Right cardiac atrium (tissue), 5 donors: ENCODE measurements at regions not wholly inside any gene's neighbourhood (a gene's known extent, or its start where the extent isn't known, plus 50 kb on each side); places are given as distances from the start of the nearest gene placed in this dataset.

ENCODE experiments used
- ATAC-seq, 2 donors: fragments of 200-7000 bp; cut with Tn5 transposase; one replicate each; pipeline versions ENCODE4 v1.8.0 to v1.9.1; 2020; ENCODE audit warnings: moderate library complexity in 2 of 2, mild to moderate bottlenecking in 1 of 2
- DNase-seq, 3 donors: peaks; one replicate each; pipeline ENCODE4 v3.0.0-alpha.2; 2020
- H3K27ac ChIP-seq: one replicate; pipeline ENCODE4 v1.5.1; 2013; ENCODE audit warnings: mild to moderate bottlenecking, low read length, control low read depth, moderate library complexity
- H3K27me3 ChIP-seq: one replicate; pipeline ENCODE4 v1.6.1; 2013; ENCODE audit not compliant: control insufficient read depth, insufficient read depth
- H3K4me1 ChIP-seq: one replicate; pipeline ENCODE4 v1.6.1; 2013; ENCODE audit warnings: low read length; ENCODE audit not compliant: control insufficient read depth, insufficient read depth
- H3K4me3 ChIP-seq: one replicate; pipeline ENCODE4 v1.5.1; 2013; ENCODE audit warnings: low read length, control low read depth
- H3K9me3 ChIP-seq: one replicate; pipeline ENCODE4 v1.6.1; 2013; ENCODE audit warnings: low read length; ENCODE audit not compliant: control insufficient read depth
- WGBS: extraction: QIAGEN DNeasy Blood & Tissue Kit; methylation state at CpG from one replicate; pipeline ENCODE4 v1.1.7; 2013; 5-methylcytosine and 5-hydroxymethylcytosine counted together
- intact Hi-C, 4 donors: fragments of 100-400 bp; cut with DNase I; formaldehyde crosslinking; loops; one replicate each; pipeline versions ENCODE4 v1.11.0 to v1.14.0; 2022 to 2023
- microRNA-seq, 2 donors: library from miRNA; unstranded; fragments of <30 nt; microRNA quantifications; one replicate each; pipeline ENCODE4 v1.2.0, GENCODE V29; 2020 to 2021
- donor health status: healthy with polysubstance abuse.
- donor health status: DM: no; HTN: yes; CAD: no.
- donor health status: DM: no; HTN: no; CAD: no.
- donor health status: DM: no; HTN: yes; CAD: no; lungs with severe emphysema.
- donor health status: DM: yes; HTN: yes; CAD: no.

- Histone ChIP-seq H3K27me3 (no peaks in the 10 kb centered on the region), H3K4me3 (no peak overlapping the region), H3K27ac (no peak overlapping the region), H3K9me3 (no peaks in the 10 kb centered on the region), H3K4me1 (no peaks in the 10 kb centered on the region)
- 70% methylated on average over 6 of the region's 6 CpGs for WGBS
- no peak for ATAC-seq
- no peak for DNase-seq
- intact Hi-C loops: no loop called here
Measured at GRCh38 chr2:6789559-6790138, 76.1 kb downstream of the CMPK2 start.

GRCh38 chr2:6791682-6792081, 74.0 kb downstream of the CMPK2 start:
- intact Hi-C loops: no loop called here
- ATAC-seq: no peak
- DNase-seq: no peak
- Histone ChIP-seq H3K27ac (no peak overlapping the region), H3K4me3 (no peak overlapping the region), H3K27me3 (no peaks in the 10 kb centered on the region), H3K4me1 (no peaks in the 10 kb centered on the region), H3K9me3 (no peaks in the 10 kb centered on the region)
- WGBS: 82% methylated on average over 4 of the region's 4 CpGs

- 91% methylated on average over 5 of the region's 5 CpGs for WGBS
- H3K4me3 ChIP-seq: no peak overlapping the region
- no peaks in the 10 kb centered on the region for H3K27me3 ChIP-seq
- H3K9me3 ChIP-seq: no peaks in the 10 kb centered on the region
- ATAC-seq (no peak), DNase-seq (no peak)
- intact Hi-C loops: no loop called here
- H3K27ac ChIP-seq: no peak overlapping the region
- no peaks in the 10 kb centered on the region for H3K4me1 ChIP-seq
Measured at GRCh38 chr2:6792883-6793282, 72.8 kb downstream of the CMPK2 start.

- Histone ChIP-seq H3K4me1 (no peaks in the 10 kb centered on the region), H3K27me3 (no peaks in the 10 kb centered on the region), H3K9me3 (no peaks in the 10 kb centered on the region), H3K27ac (no peak overlapping the region), H3K4me3 (no peak overlapping the region)
- intact Hi-C loops: no loop called here
- DNase-seq (no peak), ATAC-seq (no peak)
- 84% methylated on average over 3 of the region's 3 CpGs for WGBS
Measured at GRCh38 chr2:6793371-6793770, 72.3 kb downstream of the CMPK2 start.

- Histone ChIP-seq H3K9me3 (no peaks in the 10 kb centered on the region), H3K27ac (no peak overlapping the region), H3K27me3 (no peaks in the 10 kb centered on the region), H3K4me3 (no peak overlapping the region), H3K4me1 (no peaks in the 10 kb centered on the region)
- 84% methylated on average over 6 of the region's 6 CpGs for WGBS
- intact Hi-C loops: no loop called here
- DNase-seq (no peak), ATAC-seq (no peak)
Measured at GRCh38 chr2:6793913-6794312, 71.8 kb downstream of the CMPK2 start.

- DNase-seq (no peak), ATAC-seq (no peak)
- no peaks in the 10 kb centered on the region for H3K9me3 ChIP-seq
- no peaks in the 10 kb centered on the region for H3K27me3 ChIP-seq
- H3K27ac ChIP-seq: no peak overlapping the region
- no peak overlapping the region for H3K4me3 ChIP-seq
- intact Hi-C loops: no loop called here
- 89% methylated on average over 8 of the region's 8 CpGs for WGBS
- no peaks in the 10 kb centered on the region for H3K4me1 ChIP-seq
Measured at GRCh38 chr2:6794448-6794847, 71.3 kb downstream of the CMPK2 start.

Small RNA genes lying in the stretch of these regions (microRNA-seq; reads per million reads assigned to microRNA genes)
- gene MIR7158 (0 reads per million in 2 donors), gene MIR7515 (0 reads per million in 2 donors)
